GM18517 (cell line): ENCODE measurements at regions not wholly inside any gene's neighbourhood (a gene's known extent, or its start where the extent isn't known, plus 50 kb on each side); places are given as distances from the start of the nearest gene placed in this dataset.
A peak's percentile ranks its signal among the peaks of the same experiment; 100 is the strongest.
"Not testable (repeated sequence)": the region's sequence is repeated elsewhere in the genome, so short reads cannot be mapped to it uniquely, and the experiment has no call there.

Experiments used
- ATAC-seq: cut with Tn5 transposase; IDR thresholded peaks from one replicate; pipeline ENCODE4 v1.9.1; 2021; ENCODE audit warnings: mild to moderate bottlenecking, moderate library complexity; ENCODE audit not compliant: unreplicated experiment

DNA sequence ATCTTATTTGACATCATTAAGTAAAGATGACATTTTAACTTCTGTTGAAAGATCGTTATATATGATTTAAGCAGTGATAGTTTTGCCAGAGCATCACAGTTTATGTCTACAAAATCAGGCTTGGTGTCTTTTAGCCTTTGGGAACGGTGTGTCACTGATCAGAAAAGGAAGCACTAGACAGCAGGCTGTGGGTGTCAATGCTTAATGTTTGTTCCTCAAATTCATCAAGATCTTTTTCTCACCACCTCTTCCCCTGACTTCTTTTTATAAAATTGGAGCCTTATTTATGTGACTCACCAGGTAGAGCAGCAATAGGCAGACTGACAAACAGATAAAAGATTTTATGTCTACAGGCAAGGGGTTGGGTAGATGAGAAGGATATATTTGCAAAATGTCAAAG is 1558.5 kb downstream of the EFNB2 start:
- ATAC-seq: no peak

DNA sequence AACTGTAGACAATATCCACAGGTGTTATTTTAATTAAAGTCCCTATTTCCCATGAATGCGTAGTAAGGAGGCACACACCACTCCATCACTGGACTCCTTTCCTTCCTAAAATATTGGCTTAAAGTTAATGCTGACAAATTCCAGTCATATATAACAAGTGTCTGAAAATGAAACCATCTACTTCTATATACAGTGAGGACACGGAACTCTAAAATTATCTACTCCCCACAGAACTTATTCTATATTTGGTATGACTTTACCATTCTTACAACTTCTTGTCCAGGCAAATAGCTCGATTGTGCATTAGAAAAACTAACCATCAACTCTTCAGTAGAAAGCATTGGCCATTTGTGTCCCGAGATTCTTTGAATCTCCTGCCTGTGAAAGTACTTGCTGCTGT is 1560.2 kb downstream of the EFNB2 start:
- ATAC-seq: peak; percentile 61

DNA sequence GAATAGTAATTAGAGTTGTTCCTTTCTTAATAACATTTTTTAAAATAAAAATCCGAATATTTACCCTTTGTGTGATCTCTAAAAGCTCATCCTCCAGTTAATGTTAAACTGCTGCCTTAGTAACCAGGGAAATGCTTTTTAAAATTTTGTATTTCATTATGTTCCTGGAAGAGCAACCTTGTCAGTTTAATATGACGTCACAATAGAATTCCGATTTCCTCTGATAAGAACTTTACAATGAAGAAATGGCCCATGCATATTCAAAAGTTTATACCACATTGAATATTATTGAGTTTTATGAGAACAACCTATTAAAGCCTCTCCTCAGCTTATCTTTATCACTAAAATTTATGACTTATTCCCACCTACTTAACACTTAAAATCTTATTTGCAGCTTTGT is 1566.6 kb downstream of the EFNB2 start:
- ATAC-seq: no peak

DNA sequence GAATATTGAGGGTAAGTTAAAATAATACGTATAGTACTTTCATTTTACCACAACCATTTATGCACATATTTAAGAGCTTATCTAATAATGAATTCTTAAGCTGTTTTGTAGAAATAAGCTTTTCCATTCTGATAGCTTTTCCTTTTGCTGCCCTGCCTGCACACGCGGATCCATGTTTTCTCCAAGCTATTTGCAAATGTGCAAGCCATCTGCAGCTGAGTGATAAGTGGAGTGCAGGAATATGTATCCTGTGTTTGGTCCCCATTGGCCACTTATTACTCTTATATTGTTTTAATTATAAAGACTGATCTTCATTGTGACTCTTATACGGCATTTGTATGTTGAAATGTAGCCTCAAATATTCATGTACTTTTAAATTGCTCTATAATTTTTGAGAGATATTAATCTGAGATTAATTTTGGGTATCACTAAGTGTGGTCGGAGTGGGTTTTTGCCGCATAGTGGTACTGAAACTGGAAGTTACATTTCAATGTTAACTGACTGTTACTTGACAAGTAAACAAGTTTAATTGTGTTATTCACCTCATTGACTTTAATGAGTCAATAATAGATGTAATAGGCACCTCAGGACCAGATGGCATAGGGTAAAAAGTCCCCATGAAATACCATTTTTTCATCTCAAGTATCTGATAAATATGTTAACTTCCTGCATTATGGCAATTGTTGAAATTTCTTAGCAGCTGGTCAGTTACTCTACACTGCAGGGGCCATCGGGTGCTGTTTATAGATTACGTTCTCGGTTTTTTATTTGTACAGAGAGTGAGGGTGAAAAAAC is 1567.4 kb downstream of the EFNB2 start:
- ATAC-seq: no peak

DNA sequence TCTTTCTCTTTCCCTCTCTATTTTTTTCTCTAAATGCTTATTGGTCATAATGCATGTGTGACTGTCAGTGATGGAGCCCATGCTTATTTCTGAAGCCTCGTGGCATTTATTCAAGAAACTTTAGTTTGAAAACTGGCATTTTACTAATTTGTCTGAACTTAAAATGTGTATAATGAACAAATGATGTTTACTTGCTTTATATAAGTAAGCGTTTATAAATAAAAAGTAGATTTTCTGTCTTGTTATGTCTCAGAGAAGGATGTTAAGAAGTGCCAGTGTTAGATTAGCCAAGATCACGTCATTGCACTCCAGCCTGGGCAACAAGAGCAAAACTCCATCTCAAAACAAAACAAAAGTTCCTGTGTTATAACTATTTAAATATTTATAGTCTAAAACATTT is 1568.1 kb downstream of the EFNB2 start:
- ATAC-seq: no peak

DNA sequence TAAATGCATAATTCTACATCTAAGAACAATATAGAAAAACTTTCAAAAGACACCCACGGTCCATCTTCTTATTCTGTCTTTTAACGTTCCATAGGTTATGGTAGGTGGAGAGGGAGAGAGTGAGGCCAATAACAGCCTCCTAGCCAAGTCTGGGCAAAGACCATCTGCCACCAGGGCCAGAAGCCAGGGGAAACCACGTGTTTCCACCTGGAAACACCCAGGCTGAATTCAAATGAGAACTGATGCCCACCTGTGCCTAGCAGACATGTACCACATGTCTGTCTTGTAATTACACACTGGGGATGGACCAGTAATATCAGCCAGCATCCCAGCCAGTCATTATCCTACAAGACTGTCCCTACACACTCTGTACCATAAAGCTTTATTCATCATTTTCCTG is 1573.1 kb downstream of the EFNB2 start:
- no peak for ATAC-seq

DNA sequence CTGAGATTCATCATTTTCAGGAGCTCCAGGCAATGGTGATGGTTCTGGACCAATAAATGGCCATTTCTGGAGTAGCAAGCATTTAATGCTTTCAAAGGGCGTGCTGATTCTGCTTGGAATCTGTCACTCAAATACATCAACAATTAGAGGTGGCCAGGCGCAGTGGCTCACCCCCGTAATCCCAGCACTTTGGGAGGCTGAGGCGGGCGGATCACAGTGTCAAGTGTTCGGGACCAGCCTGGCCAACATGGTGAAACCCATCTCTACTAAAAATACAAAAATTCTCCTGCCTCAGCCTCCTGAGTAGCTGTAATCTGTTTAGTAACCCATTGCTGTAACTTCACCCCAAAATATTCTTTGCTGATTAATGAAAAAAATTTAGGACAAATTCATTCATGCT is 1574.2 kb downstream of the EFNB2 start:
- no peak for ATAC-seq

DNA sequence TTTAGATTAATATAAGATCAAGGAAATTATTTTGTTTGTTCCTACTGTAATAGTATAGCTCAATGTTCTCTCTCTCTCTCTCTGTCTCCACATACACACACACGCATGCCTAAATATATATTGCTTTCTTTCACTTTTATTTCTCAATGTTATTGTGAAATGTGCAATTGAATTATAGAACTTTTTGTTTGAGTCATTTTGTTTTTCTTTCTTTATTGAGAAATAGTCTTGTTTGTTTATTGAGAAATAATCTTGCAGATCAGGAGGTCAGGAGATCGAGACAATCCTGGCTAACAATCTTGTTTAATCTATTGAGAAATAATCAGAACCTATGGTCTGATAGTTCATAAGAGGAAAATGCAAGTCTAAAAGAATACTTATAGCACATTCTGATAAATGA is 1581.3 kb downstream of the EFNB2 start:
- no peak for ATAC-seq

DNA sequence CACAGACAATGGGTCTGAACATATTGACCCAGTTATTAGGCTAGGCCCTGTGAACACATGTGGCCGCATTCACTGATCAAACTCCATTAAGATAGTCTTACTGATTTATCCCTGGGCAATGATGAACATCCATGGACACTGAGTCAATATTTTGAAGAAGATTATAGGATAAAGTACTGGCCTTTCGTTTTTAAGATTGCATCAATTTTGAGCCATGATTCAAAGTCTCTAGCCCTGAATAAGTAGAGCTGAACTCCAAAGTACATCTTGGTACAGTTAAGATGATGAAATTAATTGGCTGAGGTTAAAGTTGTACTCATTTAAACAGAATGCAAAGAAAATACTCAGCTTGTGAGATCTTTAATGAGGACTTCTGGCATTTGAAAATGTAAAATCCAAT is 1581.9 kb downstream of the EFNB2 start:
- no peak for ATAC-seq

DNA sequence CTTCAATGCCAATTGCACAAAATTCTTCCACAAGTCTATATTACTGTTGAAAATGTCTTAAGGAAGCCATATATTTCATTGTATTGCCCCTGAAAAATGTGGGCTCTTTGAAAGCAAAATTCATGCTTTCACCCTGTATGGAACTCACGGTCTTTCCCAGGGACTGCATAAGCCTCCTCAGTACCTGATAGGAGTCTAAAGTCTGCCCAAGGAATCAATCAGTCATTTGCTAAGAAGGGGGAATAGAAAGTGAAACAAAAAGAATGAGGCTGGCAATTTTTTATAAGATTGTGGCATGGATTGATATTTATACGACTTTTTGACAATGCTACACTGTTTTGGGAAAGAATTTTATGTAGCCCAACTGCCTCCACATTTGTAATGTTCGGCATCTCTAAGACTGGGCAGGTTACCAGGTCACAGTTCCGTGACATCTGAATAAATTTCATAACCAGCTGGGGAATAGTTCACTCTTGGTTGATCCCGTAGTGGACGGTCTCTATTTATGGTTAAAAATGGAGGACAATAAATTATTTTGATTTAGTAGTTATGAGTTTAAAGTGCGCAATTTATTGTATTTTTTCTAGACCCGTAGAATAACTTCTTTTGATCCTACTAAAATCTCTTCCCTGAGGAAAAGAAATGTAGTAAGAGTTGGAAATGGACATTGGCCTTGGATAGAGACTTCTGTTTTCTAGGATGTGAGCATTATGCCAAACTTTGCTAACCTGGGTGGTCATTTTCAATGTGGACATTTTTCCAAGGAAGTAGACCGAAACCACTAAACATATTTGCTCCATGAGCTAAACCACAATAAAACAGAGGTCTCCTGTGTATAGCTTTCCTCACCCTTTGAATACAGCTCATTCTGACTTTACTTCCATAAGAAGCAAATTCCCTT is 1585.4 kb downstream of the EFNB2 start:
- ATAC-seq: no peak

DNA sequence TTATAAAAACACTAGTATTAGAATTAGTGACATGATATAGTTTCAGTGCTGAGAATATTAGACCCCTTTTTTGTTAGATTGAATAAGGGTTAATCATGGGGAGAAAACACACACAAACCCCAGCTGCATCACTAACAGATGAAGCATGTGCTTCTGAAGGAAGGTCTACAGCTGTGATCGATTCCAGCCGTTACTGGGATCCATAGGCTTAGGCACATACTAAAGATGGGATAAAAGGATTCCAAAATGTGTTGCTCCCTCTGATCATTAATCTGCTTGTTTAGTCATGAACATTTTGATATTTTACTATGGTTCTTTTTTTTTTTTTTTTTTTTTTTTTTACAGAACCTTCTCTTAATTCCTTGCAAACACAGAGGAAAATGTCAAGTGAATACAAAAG is 1591.3 kb downstream of the EFNB2 start:
- ATAC-seq: no peak

DNA sequence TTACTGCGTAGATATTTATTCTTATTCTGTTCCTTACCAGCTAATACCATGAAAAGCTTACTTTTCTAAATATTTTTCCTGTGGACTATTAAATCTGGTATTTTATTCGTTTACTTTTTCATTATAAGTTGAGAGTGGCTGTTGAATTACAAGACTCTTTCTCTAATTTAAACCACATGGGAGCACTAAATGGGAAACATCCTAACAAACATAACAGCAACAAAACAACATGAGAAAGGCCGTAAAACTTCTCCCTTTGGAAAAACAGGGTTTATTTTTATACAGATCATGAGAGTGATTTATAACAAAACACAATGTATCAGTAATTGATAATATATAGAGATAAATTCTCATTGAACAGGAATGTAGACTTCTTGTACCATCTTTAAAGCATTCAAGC is 1592.1 kb downstream of the EFNB2 start:
- ATAC-seq: no peak

DNA sequence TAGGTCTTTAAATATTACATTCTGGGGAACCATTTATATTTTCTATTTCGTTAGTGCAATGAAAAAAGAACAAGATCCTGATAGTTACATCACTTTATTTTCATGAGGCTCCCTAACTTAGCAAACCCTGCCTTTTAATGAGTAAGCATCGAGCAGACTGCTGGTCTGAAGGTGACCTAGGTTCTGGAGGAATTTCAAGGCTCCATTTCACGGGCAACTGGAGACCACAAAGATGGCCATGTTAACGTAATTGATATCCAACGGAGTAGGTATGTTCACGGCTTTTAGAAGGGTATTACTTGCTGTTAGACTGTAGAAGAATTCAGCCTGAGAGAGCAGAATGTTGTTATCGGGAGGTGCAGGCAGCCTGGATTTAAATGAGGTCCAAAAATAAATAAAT is 1597.6 kb downstream of the EFNB2 start:
- no peak for ATAC-seq

DNA sequence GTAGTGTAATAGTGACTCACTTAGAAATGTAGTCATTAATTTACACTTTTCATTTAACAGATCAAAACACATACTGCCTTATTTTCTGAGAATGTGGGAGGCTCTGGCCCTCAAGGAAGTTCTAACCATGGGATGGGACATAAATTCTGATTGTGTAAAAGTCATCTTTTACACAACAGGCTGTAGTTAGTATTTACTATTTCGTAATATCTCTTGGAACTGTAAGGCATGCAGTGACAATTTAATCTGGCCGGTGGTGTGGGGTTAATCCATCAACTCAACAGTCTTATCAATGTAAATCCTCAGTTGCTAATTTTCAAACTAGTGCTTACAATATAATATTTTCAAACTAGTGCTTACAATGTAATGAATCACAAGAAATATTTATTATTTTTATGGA is 1599.2 kb downstream of the EFNB2 start:
- no peak for ATAC-seq

DNA sequence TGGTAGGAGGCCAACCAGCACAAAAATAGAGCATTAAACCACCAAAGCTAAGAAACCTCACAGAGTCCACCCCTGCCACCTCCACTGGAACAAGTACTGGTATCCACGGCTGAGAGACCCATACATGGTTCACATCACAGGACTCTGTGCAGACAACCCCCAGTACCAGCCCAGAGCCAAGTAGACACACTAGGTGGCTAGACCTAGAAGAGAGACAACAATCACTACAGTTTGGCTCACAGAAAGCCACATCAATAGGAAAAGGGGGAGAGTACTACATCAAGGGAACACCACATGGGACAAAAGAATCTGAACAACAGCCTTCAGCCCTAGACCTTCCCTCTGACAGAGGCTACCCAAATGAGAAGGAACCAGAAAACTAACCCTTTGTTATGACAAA is 1614.9 kb downstream of the EFNB2 start:
- ATAC-seq: not testable (repeated sequence)

DNA sequence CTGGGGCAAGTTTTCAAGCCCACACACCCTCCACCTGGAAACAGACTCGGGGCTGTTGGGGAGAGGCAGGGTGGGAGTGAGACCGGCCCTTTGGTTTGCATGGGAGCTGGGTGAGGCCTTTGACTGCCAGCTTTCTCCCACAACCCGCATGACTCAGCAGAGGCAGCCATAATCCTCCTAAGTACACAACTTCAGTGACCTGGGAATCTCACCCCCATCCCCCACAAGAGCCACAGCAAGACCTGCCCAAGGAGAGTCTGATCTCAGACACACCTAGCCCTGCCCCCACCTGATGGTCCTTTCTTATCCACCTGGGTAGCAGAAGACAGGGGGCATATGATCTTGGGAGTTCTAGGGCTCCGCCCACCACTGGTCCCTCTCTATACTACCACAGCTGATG is 1615.4 kb downstream of the EFNB2 start:
- no peak for ATAC-seq

DNA sequence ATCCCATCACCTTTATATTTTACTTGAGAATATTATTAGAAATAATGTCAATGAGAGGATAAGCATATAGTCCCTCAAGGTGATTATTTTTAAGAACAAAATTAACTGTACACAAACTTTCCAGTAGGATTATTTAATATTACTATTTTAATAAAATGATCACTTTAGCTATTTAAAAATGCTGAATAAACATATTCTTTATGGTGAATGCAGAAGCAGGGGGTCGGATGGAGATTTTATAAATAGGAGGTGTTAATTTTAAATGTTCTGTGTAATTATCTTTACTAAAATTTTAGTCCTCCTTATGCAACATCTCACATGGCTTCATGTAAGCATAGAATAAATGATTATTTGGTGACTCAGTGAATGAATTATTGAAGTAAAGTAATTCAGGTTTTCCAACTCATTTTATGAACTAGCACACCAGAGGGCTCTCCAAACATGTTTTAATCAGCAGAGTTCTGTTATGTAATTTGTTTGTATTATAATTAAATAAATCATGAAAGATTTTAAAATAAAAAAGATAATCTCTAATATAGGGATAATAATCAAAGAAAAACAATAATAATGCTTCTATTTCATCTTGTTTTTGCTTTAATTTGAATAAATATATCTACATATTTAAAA is 1635.2 kb downstream of the EFNB2 start:
- ATAC-seq: no peak

DNA sequence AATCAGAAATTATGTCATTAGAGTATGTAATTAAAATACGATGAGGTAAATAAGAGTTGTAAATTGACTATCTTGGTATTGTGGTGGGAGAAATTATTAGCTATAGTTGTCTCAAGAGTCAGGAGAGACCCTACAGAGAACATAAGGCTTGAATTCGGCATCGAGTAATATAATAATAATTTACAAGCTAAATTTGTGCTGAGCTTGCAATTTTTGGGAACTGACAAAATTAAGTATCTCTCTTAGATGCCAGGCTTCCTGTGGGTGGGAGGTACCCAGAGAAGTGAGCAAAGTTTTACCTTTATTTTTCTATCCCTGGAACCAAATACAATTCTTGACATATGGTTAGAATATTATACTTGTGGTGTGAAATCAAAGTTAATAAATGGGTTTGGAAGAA is 1637.0 kb downstream of the EFNB2 start:
- ATAC-seq: no peak

DNA sequence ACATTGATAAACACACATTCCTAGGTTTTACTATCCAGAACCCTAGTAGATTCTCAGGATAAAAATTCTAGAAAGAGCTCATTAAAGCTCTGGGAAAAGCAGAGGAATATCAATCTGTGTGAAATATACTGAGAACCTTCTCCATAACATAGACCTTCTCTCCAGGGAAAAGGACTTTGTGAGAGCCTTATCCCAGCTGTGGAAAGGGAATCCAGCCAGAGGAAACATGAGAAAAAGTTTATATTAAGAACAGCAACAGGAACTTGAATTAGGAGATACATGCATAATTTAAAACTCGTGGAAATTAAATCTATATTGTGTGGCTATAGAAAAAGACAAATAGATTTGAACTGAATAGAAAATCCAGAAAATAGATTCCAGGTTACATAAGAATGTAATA is 1639.9 kb downstream of the EFNB2 start:
- ATAC-seq: no peak

DNA sequence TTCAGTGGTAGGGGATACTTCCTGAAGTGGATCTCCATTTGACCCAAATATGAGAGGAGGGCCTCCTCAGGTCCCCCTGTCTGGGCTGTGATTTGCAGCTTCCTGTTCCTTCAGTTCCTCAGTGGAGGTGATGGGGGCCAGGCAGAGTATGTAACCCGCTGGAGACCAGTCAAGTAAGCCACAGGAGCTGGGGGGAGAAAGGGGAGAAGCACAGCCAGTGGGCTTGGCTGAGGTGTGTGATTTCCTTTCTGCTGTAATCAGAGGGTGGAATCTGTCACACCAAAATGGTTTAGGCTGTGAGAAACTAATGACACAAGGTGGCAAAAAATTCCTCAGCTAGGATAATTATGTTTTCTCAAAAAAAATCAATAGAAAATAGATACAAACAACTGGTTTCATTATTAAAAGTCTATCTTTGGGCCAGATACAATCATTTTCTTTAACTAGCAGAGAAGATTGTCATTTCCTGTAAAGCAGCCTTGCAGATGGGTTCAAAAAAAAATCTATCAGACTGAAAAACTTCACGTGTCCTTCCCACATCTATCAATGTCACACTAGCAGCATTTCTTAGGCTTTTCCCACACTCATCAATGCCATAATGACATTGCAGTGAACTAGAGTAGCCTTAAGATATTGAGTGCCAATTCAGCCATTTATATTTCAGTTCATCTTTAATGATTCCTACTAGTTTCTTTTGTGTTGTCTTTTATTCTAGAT is 1660.3 kb downstream of the EFNB2 start:
- ATAC-seq: no peak

DNA sequence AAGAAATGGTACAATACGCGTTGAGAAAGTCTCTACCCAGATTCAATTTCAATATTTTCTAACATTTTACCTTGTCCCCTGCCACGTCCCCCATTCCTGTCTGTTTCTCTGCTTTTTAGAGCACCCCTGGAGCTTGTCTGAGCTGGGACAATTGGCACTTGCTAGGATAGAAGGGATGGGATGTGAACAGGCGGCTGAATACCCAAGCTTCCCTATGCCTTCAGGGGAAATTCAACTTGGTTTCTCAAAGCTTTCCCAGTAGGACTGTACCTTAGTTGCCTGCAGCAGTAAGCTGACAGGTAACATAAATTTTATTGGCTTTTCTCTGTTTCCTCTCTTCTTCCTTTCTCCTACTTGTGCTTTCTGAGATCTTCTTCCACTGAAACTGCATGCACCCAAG is 1663.3 kb downstream of the EFNB2 start:
- ATAC-seq: no peak
